ENCODE measurements at regions not wholly inside any gene's neighbourhood (a gene's known extent, or its start where the extent isn't known, plus 50 kb on each side); places are given as distances from the start of the nearest gene placed in this dataset.

- TF ChIP-seq ZSCAN25 (CRISPR knock-in tag; IDR thresholded peaks at IDR 0.05) (no peak), STAG1 (CRISPR knock-in tag; IDR thresholded peaks at IDR 0.05) (no peak), ZC3H13 (CRISPR knock-in tag; IDR thresholded peaks at IDR 0.05) (no peak), EP300 (IDR thresholded peaks at IDR 0.05; ENCODE audit: low read depth in 2 of 2, low read length in 2 of 2) (no peak), EP300 (CRISPR knock-in tag; IDR thresholded peaks at IDR 0.05; ENCODE audit: borderline replicate concordance) (no peak), RERE (CRISPR knock-in tag; IDR thresholded peaks at IDR 0.05; ENCODE audit: low read depth) (no peak), KLF13 (CRISPR knock-in tag; IDR thresholded peaks at IDR 0.05) (no peak)
Measured at GRCh38 chr6:101001012-101001411, 119.9 kb upstream of the ASCC3 start.
